ENCODE measurements at regions not wholly inside any gene's neighbourhood (a gene's known extent, or its start where the extent isn't known, plus 50 kb on each side); places are given as distances from the start of the nearest gene placed in this dataset.

DNA sequence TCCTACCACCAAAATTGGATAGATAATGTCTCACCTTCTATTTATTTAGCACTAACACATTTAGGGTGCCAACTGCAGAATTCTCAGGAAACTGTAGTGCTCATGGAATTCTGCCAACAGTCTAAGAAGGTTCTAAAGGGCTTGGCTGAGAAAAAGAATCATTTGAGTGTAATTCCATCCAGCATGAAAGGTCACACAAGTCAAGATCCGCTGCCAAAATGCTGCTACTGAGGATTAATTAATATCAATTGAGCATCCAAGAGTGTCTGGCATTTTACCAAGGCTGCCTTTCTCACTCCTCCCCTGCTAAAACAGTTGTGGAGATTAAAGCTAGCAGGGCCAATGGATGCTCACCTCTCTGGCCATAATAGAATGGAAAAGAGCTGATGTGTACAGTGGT is 112.7 kb downstream of the FHL5 start:
- TF ChIP-seq, protein P1, sequence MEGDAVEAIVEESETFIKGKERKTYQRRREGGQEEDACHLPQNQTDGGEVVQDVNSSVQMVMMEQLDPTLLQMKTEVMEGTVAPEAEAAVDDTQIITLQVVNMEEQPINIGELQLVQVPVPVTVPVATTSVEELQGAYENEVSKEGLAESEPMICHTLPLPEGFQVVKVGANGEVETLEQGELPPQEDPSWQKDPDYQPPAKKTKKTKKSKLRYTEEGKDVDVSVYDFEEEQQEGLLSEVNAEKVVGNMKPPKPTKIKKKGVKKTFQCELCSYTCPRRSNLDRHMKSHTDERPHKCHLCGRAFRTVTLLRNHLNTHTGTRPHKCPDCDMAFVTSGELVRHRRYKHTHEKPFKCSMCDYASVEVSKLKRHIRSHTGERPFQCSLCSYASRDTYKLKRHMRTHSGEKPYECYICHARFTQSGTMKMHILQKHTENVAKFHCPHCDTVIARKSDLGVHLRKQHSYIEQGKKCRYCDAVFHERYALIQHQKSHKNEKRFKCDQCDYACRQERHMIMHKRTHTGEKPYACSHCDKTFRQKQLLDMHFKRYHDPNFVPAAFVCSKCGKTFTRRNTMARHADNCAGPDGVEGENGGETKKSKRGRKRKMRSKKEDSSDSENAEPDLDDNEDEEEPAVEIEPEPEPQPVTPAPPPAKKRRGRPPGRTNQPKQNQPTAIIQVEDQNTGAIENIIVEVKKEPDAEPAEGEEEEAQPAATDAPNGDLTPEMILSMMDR (conservative IDR thresholded peaks at IDR 0.05 in 1 of 2, IDR thresholded peaks at IDR 0.05 in 1 of 2; ENCODE audit: extremely low read depth in 1 of 2, insufficient read depth in 1 of 2, low read depth in 1 of 2, low read length in 2 of 2), result no peak
- TF ChIP-seq EZH2 (IDR thresholded peaks at IDR 0.05; ENCODE audit: borderline replicate concordance, low read length), result no peak

All from mammary epithelial cell (primary cell).